ENCODE measurements at regions not wholly inside any gene's neighbourhood (a gene's known extent, or its start where the extent isn't known, plus 50 kb on each side); places are given as distances from the start of the nearest gene placed in this dataset.

DNA sequence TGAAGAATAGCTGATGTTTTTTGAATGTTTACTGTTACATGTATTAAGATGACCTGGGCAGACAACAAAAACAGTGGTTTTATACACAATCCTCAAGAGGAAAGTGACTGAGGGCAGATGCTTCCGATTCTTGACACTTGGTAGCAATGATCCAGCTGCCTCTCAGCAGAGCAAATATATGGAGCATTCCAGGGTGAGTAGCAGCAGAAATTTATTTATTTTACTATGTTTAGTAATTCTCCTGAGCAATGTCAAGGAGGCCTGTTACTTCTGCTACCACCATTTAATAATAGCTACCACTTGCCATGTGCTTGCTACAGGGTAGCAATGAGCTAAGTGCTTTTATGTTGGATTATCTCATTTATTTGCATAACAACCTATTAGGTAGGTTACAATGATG is 69.1 kb upstream of the NR3C1 start:
- TF ChIP-seq CTCF (IDR thresholded peaks at IDR 0.05) (no peak), MYBL2 (CRISPR knock-in tag; IDR thresholded peaks at IDR 0.05) (no peak), JUN (CRISPR knock-in tag; IDR thresholded peaks at IDR 0.05) (no peak), MXD4 (CRISPR knock-in tag; IDR thresholded peaks at IDR 0.05; ENCODE audit: borderline replicate concordance) (no peak), ZNF121 (CRISPR knock-in tag; IDR thresholded peaks at IDR 0.05) (no peak), FOXJ3 (CRISPR knock-in tag; IDR thresholded peaks at IDR 0.05; ENCODE audit: borderline replicate concordance) (no peak), CBFB (CRISPR knock-in tag; IDR thresholded peaks at IDR 0.05; ENCODE audit: low read depth) (no peak), TP53 (CRISPR knock-in tag; IDR thresholded peaks at IDR 0.05) (no peak)
- TF ChIP-seq, protein P1, sequence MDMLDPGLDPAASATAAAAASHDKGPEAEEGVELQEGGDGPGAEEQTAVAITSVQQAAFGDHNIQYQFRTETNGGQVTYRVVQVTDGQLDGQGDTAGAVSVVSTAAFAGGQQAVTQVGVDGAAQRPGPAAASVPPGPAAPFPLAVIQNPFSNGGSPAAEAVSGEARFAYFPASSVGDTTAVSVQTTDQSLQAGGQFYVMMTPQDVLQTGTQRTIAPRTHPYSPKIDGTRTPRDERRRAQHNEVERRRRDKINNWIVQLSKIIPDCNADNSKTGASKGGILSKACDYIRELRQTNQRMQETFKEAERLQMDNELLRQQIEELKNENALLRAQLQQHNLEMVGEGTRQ (CRISPR knock-in tag; IDR thresholded peaks at IDR 0.05), result no peak
- TF ChIP-seq, protein P2, sequence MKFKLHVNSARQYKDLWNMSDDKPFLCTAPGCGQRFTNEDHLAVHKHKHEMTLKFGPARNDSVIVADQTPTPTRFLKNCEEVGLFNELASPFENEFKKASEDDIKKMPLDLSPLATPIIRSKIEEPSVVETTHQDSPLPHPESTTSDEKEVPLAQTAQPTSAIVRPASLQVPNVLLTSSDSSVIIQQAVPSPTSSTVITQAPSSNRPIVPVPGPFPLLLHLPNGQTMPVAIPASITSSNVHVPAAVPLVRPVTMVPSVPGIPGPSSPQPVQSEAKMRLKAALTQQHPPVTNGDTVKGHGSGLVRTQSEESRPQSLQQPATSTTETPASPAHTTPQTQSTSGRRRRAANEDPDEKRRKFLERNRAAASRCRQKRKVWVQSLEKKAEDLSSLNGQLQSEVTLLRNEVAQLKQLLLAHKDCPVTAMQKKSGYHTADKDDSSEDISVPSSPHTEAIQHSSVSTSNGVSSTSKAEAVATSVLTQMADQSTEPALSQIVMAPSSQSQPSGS (CRISPR knock-in tag; IDR thresholded peaks at IDR 0.05; ENCODE audit: borderline replicate concordance, low read depth), result no peak
- TF ChIP-seq, protein P3, sequence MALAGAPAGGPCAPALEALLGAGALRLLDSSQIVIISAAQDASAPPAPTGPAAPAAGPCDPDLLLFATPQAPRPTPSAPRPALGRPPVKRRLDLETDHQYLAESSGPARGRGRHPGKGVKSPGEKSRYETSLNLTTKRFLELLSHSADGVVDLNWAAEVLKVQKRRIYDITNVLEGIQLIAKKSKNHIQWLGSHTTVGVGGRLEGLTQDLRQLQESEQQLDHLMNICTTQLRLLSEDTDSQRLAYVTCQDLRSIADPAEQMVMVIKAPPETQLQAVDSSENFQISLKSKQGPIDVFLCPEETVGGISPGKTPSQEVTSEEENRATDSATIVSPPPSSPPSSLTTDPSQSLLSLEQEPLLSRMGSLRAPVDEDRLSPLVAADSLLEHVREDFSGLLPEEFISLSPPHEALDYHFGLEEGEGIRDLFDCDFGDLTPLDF (CRISPR knock-in tag; IDR thresholded peaks at IDR 0.05), result no peak
